ENCODE measurements at regions not wholly inside any gene's neighbourhood (a gene's known extent, or its start where the extent isn't known, plus 50 kb on each side); places are given as distances from the start of the nearest gene placed in this dataset.
A peak's percentile ranks its signal among the peaks of the same experiment; 100 is the strongest.

DNA sequence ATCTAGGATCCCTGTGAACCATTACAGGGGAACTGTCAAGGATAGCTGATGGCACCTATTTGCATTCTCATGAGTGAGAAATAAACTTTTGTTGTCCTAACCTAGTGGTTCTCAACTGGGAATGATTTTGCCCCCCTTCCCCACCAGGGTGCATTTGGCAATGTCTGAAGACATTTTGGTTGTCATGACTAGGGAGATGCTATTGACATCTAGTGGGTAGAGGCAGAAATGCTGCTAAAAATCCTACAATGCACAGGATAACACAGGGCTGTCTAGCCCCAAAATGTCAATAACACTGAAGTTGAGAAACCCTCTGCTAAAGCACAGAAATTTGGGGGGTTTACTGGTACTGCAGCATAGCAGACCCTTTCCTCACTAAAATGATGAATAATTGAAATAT lies 140.9 kb upstream of the SRRM4 start:
- no peak for DNase-seq (ENCODE audit: low read depth in 2 of 3, low spot score in 2 of 3)

GRCh38 chr12:118840878-118841277 lies 140.5 kb upstream of the SRRM4 start:
- DNase-seq (ENCODE audit: low read depth in 2 of 3, low spot score in 2 of 3), result no peak

GRCh38 chr12:118841588-118841987 lies 139.8 kb upstream of the SRRM4 start:
- DNase-seq (ENCODE audit: low read depth in 2 of 3, low spot score in 2 of 3), result no peak

DNA sequence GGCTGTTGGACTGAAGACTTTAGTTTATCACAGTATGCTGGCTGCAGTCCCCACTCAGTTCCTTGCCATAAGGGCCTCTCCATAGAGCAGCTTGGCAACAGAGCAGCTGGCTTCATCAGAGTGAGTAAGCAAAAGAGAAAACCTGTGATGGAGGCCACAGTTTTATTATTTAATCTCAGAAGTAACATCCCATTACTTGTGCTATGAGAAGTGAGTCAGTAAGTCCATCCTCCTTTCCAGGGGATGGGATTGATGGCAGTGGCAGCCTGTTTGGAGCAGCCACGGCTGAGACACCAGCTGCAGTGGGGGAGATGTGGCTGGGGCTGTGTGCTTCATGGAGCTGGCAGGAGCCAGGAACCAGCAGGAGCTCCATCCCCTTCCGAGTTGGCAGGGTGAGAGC lies 138.5 kb upstream of the SRRM4 start:
- no peak for DNase-seq (ENCODE audit: low read depth in 2 of 3, low spot score in 2 of 3)

DNA sequence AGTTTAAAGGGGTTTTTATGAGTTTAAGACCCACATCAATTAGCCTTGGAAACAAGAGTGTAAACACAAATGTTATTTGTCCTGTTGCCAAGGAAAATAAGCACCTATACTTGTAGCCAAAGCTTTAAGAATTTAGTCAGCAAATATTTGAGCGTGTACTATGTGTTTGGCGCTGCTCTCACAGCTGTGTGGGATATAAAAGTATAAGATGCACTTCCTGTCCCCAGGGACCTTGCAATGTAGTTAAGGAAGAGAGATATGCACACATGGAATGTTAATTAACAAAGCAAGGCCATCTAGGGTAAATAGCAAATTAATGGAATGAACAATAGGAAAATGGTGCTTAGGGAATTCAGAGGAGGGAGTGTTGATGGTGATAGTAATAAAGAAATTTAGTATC lies 134.9 kb upstream of the SRRM4 start:
- DNase-seq (ENCODE audit: low read depth in 2 of 3, low spot score in 2 of 3), result no peak

GRCh38 chr12:118850244-118850825 lies 131.0 kb upstream of the SRRM4 start:
- peak in 1 of 3 donors; percentile 1 for DNase-seq (ENCODE audit: low read depth in 2 of 3, low spot score in 2 of 3)

DNA sequence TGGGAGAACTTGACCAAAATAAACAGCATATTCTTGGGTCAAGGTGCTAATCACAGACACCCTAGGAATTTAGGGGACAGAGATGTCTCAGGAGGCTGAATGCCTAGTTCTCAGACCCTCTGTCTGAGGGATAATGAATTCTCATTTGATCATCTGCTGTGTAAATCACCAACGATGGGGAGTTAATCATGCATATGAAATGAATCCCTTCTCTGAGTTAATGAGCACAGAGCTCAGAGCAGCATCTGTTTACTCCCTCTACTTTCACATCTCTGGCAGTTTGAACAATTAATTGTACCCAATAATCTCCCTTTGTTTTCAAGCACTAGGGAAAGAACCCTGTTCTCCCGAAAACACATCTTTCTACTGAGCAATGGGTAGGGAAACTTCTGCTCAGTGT lies 129.4 kb upstream of the SRRM4 start:
- DNase-seq (ENCODE audit: low read depth in 2 of 3, low spot score in 2 of 3), result no peak

- DNase-seq (ENCODE audit: low read depth in 2 of 3, low spot score in 2 of 3), result peak in 2 of 3 donors; percentile 1 to 12
These were observed 127.7 kb upstream of the SRRM4 start for GRCh38 chr12:118853634-118854033.

- DNase-seq (ENCODE audit: low read depth in 2 of 3, low spot score in 2 of 3), result no peak
These were observed 125.5 kb upstream of the SRRM4 start for GRCh38 chr12:118855858-118856257.

DNA sequence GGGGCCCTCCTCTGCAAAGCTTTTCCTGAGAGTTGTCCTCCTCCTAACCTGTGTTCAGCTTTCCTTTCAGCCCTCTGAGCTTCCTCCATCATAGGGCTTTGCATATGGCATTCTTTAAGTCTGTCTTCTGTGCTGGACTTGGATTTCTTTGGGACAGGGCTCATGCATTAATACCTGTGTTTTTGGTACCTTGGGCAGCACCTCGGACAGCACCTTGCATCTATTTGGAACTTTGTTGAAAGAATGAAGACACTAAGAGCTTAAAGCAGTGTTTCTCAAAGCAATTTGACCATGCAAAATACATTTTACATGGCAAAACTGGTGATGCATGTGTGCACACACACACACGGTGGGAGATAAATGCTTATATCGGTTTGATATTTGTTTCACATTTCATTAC lies 115.0 kb upstream of the SRRM4 start:
- DNase-seq (ENCODE audit: low read depth in 2 of 3, low spot score in 2 of 3), result no peak

DNA sequence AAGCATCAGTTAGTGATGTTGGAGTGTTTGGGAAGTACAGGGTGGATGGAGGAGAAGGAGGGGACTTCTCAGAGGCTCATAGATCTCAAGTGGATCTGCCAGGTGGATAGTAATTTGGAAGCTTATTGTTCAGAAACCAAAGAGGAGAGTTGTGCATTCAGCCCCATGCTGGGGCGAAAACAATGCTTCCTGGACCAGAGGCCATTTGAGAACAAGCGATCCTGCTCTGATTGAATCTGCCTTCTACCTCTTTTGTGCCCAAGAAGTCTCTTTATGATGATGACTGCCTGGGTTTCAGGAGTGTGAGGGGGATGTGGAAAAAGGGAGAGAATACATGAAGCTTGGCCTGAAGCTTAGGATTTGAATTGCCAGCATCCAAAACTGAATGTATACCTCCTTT lies 110.8 kb upstream of the SRRM4 start:
- no peak for DNase-seq (ENCODE audit: low read depth in 2 of 3, low spot score in 2 of 3)

- DNase-seq (ENCODE audit: low read depth in 2 of 3, low spot score in 2 of 3), result no peak
These were observed 106.4 kb upstream of the SRRM4 start for GRCh38 chr12:118874698-118875548.

DNA sequence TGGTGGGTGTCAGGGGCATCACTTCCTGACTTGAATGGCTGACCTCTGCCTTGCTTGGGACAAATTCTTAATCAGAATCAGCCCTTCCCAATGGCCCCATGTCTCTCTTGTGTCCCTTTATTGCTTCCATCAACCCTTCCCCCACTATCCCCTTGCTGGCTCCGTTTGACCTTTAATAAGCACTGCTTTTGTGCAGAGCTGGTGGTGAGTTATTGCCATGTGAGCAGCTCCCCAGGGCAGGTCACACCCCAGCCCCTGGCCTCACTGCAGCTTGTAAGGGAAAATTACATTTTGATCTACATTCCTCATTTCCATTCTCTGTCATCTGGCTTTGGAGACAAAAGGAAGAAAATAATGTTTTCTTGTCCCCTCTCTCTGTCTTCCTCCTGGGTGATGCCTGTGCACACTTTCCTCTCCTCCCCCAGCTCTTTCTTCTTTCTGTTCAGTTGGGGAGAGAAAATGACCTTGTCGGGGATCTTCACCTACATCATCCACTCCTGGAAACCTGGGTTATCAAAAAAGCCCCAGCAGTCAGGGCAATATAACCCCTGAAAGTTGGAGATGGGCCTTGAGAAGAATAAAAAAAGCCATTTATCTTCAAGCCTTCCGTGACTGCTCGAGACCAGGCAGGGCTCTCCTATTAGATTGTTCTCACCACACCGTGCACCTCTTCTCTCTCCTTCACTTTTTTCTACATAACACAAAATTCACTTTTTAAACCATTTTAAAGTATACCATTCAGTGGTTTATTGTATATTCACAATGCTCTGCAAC lies 100.4 kb upstream of the SRRM4 start:
- no peak for DNase-seq (ENCODE audit: low read depth in 2 of 3, low spot score in 2 of 3)

- no peak for DNase-seq (ENCODE audit: low read depth in 2 of 3, low spot score in 2 of 3)
These were observed 97.1 kb upstream of the SRRM4 start for GRCh38 chr12:118884226-118884625.

DNA sequence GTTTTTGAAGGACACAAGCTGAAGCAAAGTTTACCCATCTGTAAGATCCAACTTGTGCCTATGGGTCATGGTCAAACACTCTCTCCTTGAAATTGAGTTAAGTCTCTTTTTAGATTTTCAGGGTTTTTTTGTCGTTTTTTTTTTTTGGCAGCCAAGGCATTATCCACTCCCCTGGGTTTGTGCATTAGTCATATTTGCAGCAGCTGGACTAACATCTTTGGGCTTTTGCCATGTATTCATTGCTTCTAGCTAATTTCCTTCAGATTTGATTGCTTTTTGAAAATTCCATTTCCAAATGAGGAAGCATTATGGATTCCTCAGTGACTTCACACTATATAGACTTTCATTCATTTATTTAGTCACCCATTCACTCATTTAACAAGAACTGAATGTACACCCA lies 80.3 kb upstream of the SRRM4 start:
- DNase-seq (ENCODE audit: low read depth in 2 of 3, low spot score in 2 of 3), result no peak

DNA sequence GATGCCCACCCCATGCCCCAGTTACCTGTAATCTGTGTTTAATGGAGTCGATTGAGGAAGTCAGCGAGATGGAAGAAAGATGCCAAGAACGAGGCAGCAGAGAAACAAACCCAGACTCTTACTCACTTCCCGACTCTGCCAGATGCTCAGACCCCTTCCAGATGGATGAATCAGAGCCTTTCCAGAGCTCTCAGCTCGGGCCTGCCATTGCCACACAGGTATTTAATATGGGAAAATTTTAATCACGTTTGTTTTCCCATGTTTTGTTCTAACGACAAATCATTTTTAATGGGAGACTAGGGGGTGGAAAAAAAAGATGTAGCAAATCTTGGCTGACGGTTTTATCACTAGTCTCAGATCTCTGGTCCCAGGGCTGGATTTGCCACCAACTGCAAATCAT lies 72.5 kb upstream of the SRRM4 start:
- DNase-seq (ENCODE audit: low read depth in 2 of 3, low spot score in 2 of 3), result no peak

- DNase-seq (ENCODE audit: low read depth in 2 of 3, low spot score in 2 of 3), result no peak
These were observed 68.6 kb upstream of the SRRM4 start for GRCh38 chr12:118912697-118913270.

- DNase-seq (ENCODE audit: low read depth in 2 of 3, low spot score in 2 of 3), result no peak
These were observed 59.6 kb upstream of the SRRM4 start for GRCh38 chr12:118921761-118922160.

GRCh38 chr12:118922405-118922804 lies 58.9 kb upstream of the SRRM4 start:
- no peak for DNase-seq (ENCODE audit: low read depth in 2 of 3, low spot score in 2 of 3)

- no peak for DNase-seq (ENCODE audit: low read depth in 2 of 3, low spot score in 2 of 3)
These were observed 55.9 kb upstream of the SRRM4 start for GRCh38 chr12:118925407-118925806.

GRCh38 chr12:118925826-118926225 lies 55.5 kb upstream of the SRRM4 start:
- DNase-seq (ENCODE audit: low read depth in 2 of 3, low spot score in 2 of 3), result no peak
